Endothelial cell (in vitro differentiated cells): ENCODE measurements at regions not wholly inside any gene's neighbourhood (a gene's known extent, or its start where the extent isn't known, plus 50 kb on each side); places are given as distances from the start of the nearest gene placed in this dataset.

Experiments
- DNase-seq: peaks from one replicate; pipeline ENCODE4 v3.0.0; 2021; ENCODE audit warnings: low spot score
- H3K27ac Mint-ChIP-seq: one replicate; pipeline ENCODE4 v1.8.0; 2021; ENCODE audit warnings: mixed read lengths, inconsistent platforms; ENCODE audit not compliant: unreplicated experiment
- H3K27me3 Mint-ChIP-seq: one replicate; pipeline ENCODE4 v1.8.0; 2021; ENCODE audit warnings: mild to moderate bottlenecking, moderate library complexity, mixed read lengths, inconsistent platforms; ENCODE audit not compliant: unreplicated experiment
- H3K36me3 Mint-ChIP-seq: one replicate; pipeline ENCODE4 v1.8.0; 2021; ENCODE audit warnings: mild to moderate bottlenecking, low read depth, mixed read lengths, inconsistent platforms; ENCODE audit not compliant: unreplicated experiment
- H3K4me1 Mint-ChIP-seq: one replicate; pipeline ENCODE4 v1.8.0; 2021; ENCODE audit warnings: mild to moderate bottlenecking, mixed read lengths, inconsistent platforms; ENCODE audit not compliant: unreplicated experiment
- H3K4me3 Mint-ChIP-seq: one replicate; pipeline ENCODE4 v1.8.0; 2021; ENCODE audit warnings: mild to moderate bottlenecking, mixed read lengths, inconsistent platforms; ENCODE audit not compliant: unreplicated experiment
- H3K9me3 Mint-ChIP-seq: one replicate; pipeline ENCODE4 v1.8.0; 2021; ENCODE audit warnings: mixed read lengths, inconsistent platforms; ENCODE audit not compliant: unreplicated experiment
- TF ChIP-seq, protein P1 (sequence below): fragments of 200-600 bp; sonication (generic); IDR thresholded peaks from one replicate; pipeline ENCODE4 v1.5.0; 2021; ENCODE audit warnings: antibody characterized with exemption; ENCODE audit not compliant: unreplicated experiment

DNA sequence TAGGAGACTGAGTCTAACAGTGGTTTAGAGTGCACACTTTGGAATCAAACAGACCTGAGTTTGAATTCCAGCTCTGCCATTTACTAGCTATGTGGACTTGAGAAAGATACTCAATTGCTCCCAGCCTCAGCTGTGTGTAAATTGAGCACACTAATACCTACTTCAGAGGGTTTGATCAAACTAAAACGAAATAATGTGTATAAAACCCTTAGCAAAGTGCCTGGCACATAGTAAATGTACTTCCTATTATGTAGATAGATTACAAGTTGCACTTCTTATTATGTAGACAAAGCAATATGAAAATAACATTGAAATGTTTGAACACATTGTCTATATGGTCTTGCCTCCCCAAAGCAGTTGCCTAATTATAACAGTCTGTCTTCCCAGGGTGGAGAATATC, 180.6 kb downstream of the ANXA2 start:
- DNase-seq = no peak
- Mint-ChIP-seq H3K4me1 (no peaks in the 10 kb centered on the region), H3K27ac (no peak overlapping the region), H3K27me3 (no peaks in the 10 kb centered on the region), H3K9me3 (no peaks in the 10 kb centered on the region), H3K4me3 (no peak overlapping the region), H3K36me3 (no peaks in the 10 kb centered on the region)
- TF ChIP-seq, protein P1, sequence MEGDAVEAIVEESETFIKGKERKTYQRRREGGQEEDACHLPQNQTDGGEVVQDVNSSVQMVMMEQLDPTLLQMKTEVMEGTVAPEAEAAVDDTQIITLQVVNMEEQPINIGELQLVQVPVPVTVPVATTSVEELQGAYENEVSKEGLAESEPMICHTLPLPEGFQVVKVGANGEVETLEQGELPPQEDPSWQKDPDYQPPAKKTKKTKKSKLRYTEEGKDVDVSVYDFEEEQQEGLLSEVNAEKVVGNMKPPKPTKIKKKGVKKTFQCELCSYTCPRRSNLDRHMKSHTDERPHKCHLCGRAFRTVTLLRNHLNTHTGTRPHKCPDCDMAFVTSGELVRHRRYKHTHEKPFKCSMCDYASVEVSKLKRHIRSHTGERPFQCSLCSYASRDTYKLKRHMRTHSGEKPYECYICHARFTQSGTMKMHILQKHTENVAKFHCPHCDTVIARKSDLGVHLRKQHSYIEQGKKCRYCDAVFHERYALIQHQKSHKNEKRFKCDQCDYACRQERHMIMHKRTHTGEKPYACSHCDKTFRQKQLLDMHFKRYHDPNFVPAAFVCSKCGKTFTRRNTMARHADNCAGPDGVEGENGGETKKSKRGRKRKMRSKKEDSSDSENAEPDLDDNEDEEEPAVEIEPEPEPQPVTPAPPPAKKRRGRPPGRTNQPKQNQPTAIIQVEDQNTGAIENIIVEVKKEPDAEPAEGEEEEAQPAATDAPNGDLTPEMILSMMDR = no peak

DNA sequence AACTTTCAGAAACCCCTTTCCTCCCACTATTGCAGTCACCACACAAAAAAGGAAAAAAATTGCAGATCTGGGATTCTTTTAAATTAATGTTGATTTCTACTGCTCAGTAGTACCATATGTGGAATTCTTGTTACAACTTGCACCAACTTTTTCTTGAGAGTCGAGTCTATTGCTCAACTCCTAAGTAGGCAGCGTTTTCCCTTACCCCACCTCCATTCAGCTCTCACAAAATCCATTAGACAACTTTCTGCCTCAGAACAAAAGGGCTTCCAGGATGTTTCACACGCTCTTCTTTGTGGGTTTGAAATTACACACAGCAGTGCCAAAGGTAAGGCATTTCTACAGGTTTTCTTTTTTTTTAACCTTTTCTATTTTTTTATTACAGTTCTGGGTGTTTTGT, 179.5 kb downstream of the ANXA2 start:
- no peaks in the 10 kb centered on the region for H3K36me3 Mint-ChIP-seq
- no peak for DNase-seq

DNA sequence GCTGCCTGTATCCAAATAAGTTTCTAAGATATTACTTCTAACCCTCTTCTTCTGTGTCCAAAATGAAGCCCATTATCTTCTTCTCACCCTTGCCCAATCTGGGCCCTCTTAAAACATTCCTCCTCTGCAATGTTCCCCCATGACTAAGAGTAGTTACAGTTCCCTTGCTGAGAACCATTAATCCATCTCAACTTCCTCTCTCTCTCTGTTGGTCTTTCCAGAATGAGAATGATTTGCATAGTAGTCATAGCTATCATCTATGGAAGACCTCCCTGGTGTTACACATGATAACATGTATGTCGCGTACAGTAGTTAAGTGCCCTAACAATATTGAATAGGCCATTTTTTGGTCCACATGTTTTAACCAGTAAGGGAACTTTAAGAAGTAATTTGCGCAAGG, 177.9 kb downstream of the ANXA2 start:
- no peaks in the 10 kb centered on the region for H3K36me3 Mint-ChIP-seq
- H3K4me1 Mint-ChIP-seq = no peaks in the 10 kb centered on the region
- H3K27ac Mint-ChIP-seq = no peak overlapping the region
- H3K4me3 Mint-ChIP-seq = no peak overlapping the region
- no peak for DNase-seq
- H3K9me3 Mint-ChIP-seq = no peaks in the 10 kb centered on the region
- TF ChIP-seq, protein P1 = no peak
- no peaks in the 10 kb centered on the region for H3K27me3 Mint-ChIP-seq

More for the DNA sequence above, 179.5 kb downstream of the ANXA2 start:
- Mint-ChIP-seq H3K9me3 (no peaks in the 10 kb centered on the region), H3K27ac (no peak overlapping the region), H3K4me1 (no peaks in the 10 kb centered on the region), H3K27me3 (no peaks in the 10 kb centered on the region), H3K4me3 (no peak overlapping the region)
- TF ChIP-seq, protein P1 = no peak

DNA sequence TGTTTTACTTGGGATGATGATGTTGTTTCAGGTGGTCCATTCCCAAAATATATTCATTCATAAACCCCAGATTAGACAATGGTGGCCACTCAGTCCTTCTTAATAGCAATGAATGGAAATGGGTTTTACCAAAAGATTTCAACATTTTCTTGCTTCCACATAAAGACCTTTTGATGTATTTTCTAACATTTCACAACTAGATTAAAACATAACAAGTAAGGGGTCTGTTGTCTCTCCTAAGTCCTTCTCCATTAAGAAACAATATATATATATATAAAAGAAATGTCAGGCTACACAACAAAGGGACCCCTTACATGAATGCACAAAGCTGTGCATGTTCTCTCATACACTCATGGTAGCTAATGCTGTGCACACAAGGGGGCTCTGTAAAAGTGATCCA, 176.4 kb downstream of the ANXA2 start:
- no peaks in the 10 kb centered on the region for H3K4me1 Mint-ChIP-seq
- no peaks in the 10 kb centered on the region for H3K36me3 Mint-ChIP-seq
- H3K9me3 Mint-ChIP-seq = no peaks in the 10 kb centered on the region
- H3K27ac Mint-ChIP-seq = no peak overlapping the region
- no peak for DNase-seq
- no peak overlapping the region for H3K4me3 Mint-ChIP-seq
- TF ChIP-seq, protein P1 = no peak
- H3K27me3 Mint-ChIP-seq = no peaks in the 10 kb centered on the region

DNA sequence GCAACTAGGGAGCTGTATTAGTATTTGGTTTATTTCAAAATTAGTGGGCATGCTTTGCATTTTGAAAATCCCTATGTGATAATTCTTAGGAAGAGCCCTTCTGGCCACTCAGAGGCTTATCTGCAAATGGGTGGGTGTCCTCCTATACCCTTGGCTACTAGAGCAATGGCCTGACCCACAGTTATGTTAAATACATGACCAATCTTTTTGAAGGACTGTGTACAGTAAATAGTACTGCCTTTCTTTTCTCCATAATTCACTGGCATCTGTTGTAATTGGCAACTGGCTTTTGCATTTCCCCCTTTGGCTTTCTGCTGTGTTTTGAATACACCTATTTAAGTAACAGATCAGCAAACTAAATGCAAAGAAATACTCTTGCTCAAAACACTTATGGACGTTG, 175.4 kb downstream of the ANXA2 start:
- H3K27me3 Mint-ChIP-seq = no peaks in the 10 kb centered on the region
- no peak overlapping the region for H3K27ac Mint-ChIP-seq
- H3K36me3 Mint-ChIP-seq = no peaks in the 10 kb centered on the region
- H3K4me1 Mint-ChIP-seq = no peaks in the 10 kb centered on the region
- TF ChIP-seq, protein P1 = no peak
- no peak for DNase-seq
- no peak overlapping the region for H3K4me3 Mint-ChIP-seq
- H3K9me3 Mint-ChIP-seq = no peaks in the 10 kb centered on the region
